ENCODE measurements at regions not wholly inside any gene's neighbourhood (a gene's known extent, or its start where the extent isn't known, plus 50 kb on each side); places are given as distances from the start of the nearest gene placed in this dataset.
"Not testable (repeated sequence)": the region's sequence is repeated elsewhere in the genome, so short reads cannot be mapped to it uniquely, and the experiment has no call there.

GRCh38 chr6:58332108-58332507, 1014.7 kb downstream of the PRIM2 start:
- TF ChIP-seq, protein P1, sequence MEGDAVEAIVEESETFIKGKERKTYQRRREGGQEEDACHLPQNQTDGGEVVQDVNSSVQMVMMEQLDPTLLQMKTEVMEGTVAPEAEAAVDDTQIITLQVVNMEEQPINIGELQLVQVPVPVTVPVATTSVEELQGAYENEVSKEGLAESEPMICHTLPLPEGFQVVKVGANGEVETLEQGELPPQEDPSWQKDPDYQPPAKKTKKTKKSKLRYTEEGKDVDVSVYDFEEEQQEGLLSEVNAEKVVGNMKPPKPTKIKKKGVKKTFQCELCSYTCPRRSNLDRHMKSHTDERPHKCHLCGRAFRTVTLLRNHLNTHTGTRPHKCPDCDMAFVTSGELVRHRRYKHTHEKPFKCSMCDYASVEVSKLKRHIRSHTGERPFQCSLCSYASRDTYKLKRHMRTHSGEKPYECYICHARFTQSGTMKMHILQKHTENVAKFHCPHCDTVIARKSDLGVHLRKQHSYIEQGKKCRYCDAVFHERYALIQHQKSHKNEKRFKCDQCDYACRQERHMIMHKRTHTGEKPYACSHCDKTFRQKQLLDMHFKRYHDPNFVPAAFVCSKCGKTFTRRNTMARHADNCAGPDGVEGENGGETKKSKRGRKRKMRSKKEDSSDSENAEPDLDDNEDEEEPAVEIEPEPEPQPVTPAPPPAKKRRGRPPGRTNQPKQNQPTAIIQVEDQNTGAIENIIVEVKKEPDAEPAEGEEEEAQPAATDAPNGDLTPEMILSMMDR (IDR thresholded peaks at IDR 0.05), result not testable (repeated sequence)
- not testable (repeated sequence) for TF ChIP-seq POLR2A (IDR thresholded peaks at IDR 0.05)

Data from vagina (tissue), 2 donors.